ENCODE measurements at regions not wholly inside any gene's neighbourhood (a gene's known extent, or its start where the extent isn't known, plus 50 kb on each side); places are given as distances from the start of the nearest gene placed in this dataset.

DNA sequence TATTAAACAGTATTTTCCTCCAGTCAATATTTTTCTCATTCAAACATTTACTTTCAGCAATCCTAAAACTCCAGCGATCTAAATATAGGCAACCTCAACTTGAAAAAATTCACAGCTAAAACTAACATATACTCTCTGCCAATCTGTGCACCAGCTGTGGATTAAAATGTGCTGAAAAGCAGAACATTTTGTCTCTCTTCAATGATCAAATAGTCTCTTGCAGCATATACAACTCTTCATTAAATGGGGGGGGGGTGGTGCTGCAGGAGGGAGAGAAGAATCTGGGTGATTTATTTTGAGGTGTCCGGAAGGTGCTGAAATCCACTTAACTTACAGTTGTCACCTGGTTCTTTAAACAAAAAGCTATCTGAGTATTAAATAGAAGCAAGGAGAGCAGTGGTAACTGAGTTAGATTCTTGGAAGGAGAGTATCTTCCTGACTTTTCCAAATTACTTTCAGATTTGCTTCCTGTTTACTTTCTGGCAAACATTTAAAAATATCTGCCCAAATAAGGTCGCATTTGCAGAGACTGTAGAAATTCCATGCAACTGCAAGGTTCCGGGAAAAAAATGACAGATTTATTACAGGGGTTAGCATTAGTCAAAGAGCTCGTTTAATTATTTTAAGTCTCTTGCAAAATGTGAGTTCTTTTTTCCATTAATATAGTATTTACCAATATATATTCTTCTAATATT lies 904.7 kb upstream of the ACVR2A start:
- no peak for TF ChIP-seq CTCF (conservative IDR thresholded peaks at IDR 0.05; ENCODE audit: low read depth, low read length)
- TF ChIP-seq EZH2 (IDR thresholded peaks at IDR 0.05; ENCODE audit: borderline replicate concordance, low read depth, low read length, poor library complexity, severe bottlenecking): no peak
